ENCODE measurements at regions not wholly inside any gene's neighbourhood (a gene's known extent, or its start where the extent isn't known, plus 50 kb on each side); places are given as distances from the start of the nearest gene placed in this dataset.
"Not testable (repeated sequence)": the region's sequence is repeated elsewhere in the genome, so short reads cannot be mapped to it uniquely, and the experiment has no call there.

DNA sequence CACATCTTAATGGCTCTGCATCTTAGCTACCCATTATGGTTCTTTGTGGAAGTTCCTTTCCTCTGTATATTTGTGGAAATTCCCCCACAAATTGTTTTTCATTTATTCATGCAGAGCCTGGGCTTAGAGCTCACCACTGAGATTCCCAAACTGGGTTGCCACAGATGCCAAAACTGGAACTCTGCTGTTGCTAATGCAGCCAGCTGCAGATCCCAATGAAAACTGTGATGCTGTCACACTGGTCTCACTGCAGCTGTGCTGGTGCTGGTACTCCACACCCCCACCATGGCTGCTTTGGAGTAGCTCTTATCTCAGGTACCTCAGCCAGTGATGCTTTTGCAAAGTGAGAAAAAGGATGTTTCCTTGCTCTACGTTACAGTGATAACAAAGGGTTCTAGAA, 87.7 kb downstream of the DCK start:
- DNase-seq, result no peak

- DNase-seq, result no peak
These were observed 100.3 kb downstream of the DCK start for GRCh38 chr4:71093745-71094144.

DNA sequence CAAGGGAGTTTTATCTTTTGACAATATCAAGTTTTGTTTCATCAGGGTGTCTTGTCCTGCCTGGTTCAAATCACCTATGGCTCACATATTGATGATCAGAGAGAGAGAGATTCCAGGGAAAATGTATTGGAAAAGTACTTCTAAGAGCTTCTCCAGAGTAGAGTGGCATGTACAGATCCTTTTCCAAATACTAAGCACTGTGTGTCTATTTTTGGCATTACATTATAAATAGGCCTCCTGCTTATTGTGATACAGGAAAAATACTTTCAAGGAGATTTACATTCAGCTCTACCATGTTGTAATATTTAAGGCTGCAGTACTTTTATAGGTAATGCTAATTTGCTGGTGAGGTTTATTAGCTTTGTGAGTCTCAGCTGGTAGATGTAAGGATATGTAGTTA, 100.8 kb downstream of the DCK start:
- DNase-seq, result no peak

GRCh38 chr4:71095141-71095540, 101.7 kb downstream of the DCK start:
- DNase-seq, result no peak

GRCh38 chr4:71095545-71095944, 102.1 kb downstream of the DCK start:
- no peak for DNase-seq

DNA sequence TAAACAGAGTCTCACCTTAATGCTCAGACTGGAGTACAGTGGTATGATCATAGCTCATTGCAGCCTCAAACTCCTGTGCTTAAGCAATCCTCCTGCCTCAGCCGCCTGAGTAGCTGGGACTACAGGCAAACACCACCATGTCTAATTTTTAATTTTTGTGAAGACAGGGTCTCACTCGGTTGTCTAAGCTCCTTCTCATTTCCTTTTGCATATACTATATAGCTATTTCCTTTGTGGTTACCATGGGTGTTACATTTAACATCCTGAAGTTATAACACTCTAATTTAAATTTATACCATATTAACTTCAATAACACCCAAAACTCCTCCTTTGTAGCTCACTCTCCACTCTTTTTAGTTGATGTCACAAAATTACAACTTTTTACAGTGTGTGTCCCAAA, 114.3 kb downstream of the DCK start:
- DNase-seq, result no peak

GRCh38 chr4:71110499-71110898, 117.0 kb downstream of the DCK start:
- no peak for DNase-seq

- DNase-seq, result not testable (repeated sequence)
These were observed 117.7 kb downstream of the DCK start for GRCh38 chr4:71111133-71111532.

GRCh38 chr4:71113294-71113693, 119.8 kb downstream of the DCK start:
- no peak for DNase-seq

DNA sequence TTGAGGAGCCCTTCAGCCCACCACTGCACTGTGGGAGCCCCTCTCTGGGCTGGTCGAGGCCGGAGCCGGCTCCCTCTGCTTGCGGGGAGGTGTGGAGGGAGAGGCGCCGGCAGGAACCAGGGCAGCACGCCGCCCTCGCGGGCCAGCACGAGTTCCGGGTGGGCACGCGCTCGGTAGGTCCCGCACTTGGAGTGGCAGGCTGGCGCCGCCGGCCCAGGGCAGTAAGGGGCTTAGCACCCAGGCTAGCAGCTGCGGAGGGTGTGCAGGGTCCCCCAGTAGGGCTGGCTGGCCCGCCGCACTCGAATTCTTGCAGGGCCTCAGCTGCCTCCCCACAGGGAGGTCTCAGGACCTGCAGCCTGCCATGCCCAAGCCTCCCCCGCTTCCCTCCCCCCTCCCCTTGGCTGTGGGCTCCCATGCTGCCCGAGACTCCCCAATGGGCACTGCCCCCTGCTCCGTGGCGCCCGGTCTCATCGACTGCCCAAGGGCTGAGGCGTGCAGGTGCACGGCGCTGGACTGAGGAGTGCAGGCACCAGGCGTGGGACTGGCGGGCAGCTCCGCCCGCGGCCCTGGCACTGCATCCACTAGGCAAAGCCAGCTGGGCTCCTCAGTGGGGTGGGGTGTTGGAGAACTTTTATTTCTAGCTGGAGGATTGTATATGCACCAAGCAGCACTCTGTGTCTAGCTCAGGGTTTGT, 127.5 kb downstream of the DCK start:
- DNase-seq, result no peak

GRCh38 chr4:71123951-71124350, 130.5 kb downstream of the DCK start:
- DNase-seq, result no peak

GRCh38 chr4:71125137-71125536, 131.7 kb downstream of the DCK start:
- no peak for DNase-seq

DNA sequence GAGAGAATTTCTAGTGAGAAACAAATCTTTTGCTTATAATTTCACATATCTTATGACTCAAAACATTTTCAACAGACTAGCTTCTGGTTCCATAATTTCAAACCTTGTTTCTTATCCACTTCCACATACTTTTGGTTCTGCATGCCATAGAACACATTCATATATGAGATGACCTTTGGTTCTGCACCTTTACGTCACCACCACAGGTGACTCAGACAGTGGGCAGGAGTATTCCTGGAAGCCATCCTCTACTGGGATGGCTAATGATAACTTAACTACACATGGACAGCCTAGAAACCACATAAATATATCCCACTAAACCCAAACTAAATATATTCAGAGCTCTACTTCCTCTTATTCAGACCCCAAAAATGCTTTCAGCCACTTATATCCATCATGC, 133.3 kb downstream of the DCK start:
- DNase-seq, result no peak

- DNase-seq, result no peak
These were observed 137.6 kb downstream of the DCK start for GRCh38 chr4:71130827-71131603.

GRCh38 chr4:71132486-71132885, 139.0 kb downstream of the DCK start:
- no peak for DNase-seq

- no peak for DNase-seq
These were observed 140.0 kb downstream of the DCK start for GRCh38 chr4:71133491-71133890.

DNA sequence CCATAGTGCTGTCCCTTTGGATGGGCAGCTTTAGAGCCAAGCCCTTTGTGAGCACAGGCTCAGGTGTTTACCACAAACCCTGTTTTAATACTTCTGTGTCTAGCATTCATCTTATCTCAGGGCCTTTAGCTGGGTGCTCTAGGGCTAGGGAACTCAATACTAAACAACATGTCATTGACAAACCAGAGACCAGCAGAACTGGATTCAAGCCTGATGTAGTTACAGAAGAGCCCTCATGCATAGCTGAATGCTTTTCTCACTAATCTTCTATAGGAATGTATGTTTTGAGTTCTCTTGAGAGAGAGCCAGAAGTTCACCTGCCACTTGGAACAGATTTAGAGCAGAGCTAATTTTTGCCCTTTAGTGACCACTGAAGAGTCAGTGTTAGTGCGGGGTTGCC, 142.6 kb downstream of the DCK start:
- DNase-seq, result no peak

GRCh38 chr4:71138007-71138615, 144.7 kb downstream of the DCK start:
- no peak for DNase-seq

GRCh38 chr4:71140563-71140962, 147.1 kb downstream of the DCK start:
- DNase-seq, result no peak

GRCh38 chr4:71141125-71141524, 147.7 kb downstream of the DCK start:
- no peak for DNase-seq

- no peak for DNase-seq
These were observed 153.8 kb downstream of the DCK start for GRCh38 chr4:71147261-71147660.

DNA sequence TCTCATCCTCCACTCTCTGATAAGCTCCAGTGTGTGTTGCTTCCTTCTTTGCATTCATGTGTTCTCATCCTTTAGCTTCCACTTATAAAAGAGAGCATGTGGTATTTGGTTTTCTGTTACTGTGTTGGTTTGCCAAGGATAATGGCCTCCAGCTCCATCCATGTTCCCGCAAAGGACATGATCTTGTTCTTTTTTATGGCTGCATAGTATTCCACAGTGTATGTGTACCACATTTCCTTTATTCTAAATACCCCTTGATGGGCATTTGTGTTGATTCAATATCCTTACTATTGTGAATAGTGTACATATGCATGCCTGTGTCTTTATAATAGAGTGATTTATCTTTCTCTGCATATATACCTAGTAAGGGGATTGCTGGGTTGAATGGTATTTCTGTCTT, 155.1 kb downstream of the DCK start:
- no peak for DNase-seq

DNA sequence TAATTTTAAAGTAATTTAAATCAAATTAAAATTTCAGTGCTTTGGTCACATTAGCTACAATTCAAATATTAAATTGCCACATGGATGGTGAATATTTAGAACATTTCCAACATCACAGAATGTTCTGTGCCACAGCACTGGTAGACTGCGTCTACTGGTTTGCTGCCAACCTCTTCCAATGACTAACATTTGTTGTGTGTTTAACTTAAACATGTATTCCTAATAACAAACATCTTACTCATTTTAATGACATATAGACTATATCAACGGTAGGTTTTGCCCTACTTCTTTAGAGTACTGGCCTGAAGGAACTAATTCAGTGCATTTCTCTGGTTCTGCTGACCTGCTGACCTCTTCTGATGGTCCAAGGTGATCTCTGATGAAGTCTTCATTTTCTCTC, 157.6 kb downstream of the DCK start:
- DNase-seq, result no peak

GRCh38 chr4:71156616-71157015, 163.2 kb downstream of the DCK start:
- no peak for DNase-seq

Data from activated CD4-positive, CD25-positive, alpha-beta regulatory T cell (primary cell).